Right atrium auricular region (tissue), 2 donors: ENCODE measurements at regions not wholly inside any gene's neighbourhood (a gene's known extent, or its start where the extent isn't known, plus 50 kb on each side); places are given as distances from the start of the nearest gene placed in this dataset.

Experiments
- DNase-seq: peaks from one replicate; pipeline ENCODE4 v3.0.0-alpha.2; 2019; ENCODE audit warnings: low spot score
- H3K27ac ChIP-seq, 2 donors: fragments of 200-600 bp; sonication (generic); 1 replicate in 1 of 2; 2 replicates in 1 of 2; pipeline ENCODE4 v1.5.1; 2016 to 2019
- H3K27me3 ChIP-seq, 2 donors: fragments of 200-600 bp; sonication (generic); one replicate each; pipeline versions ENCODE4 v1.5.1 to v1.6.0; 2017 to 2019
- H3K36me3 ChIP-seq: fragments of 200-600 bp; sonication (generic); one replicate; pipeline ENCODE4 v1.5.1; 2016
- H3K4me1 ChIP-seq, 2 donors: fragments of 200-600 bp; sonication (generic); one replicate each; pipeline versions ENCODE4 v1.5.1 to v1.6.0; 2017 to 2019
- H3K4me3 ChIP-seq, 2 donors: fragments of 200-600 bp; sonication (generic); 1 replicate in 1 of 2; 2 replicates in 1 of 2; pipeline ENCODE4 v1.5.1; 2017 to 2019; ENCODE audit warnings: mild to moderate bottlenecking in 1 of 2, moderate library complexity in 1 of 2
- H3K9me3 ChIP-seq, 2 donors: fragments of 200-600 bp; sonication (generic); one replicate each; pipeline ENCODE4 v1.5.1; 2019
- TF ChIP-seq, protein P1 (sequence below), 2 donors: fragments of 200-600 bp; sonication (generic); IDR thresholded peaks; one replicate each; pipeline ENCODE4 v1.5.1; 2019; ENCODE audit warnings: antibody characterized with exemption in 2 of 2

GRCh38 chr2:18209934-18210639 lies 331.6 kb downstream of the KCNS3 start:
- Histone ChIP-seq H3K27me3 (no peaks in the 10 kb centered on the region), H3K27ac (no peak overlapping the region), H3K4me3 (no peak overlapping the region), H3K4me1 (no peaks in the 10 kb centered on the region), H3K36me3 (no peaks in the 10 kb centered on the region), H3K9me3 (no peaks in the 10 kb centered on the region)
- TF ChIP-seq, protein P1, sequence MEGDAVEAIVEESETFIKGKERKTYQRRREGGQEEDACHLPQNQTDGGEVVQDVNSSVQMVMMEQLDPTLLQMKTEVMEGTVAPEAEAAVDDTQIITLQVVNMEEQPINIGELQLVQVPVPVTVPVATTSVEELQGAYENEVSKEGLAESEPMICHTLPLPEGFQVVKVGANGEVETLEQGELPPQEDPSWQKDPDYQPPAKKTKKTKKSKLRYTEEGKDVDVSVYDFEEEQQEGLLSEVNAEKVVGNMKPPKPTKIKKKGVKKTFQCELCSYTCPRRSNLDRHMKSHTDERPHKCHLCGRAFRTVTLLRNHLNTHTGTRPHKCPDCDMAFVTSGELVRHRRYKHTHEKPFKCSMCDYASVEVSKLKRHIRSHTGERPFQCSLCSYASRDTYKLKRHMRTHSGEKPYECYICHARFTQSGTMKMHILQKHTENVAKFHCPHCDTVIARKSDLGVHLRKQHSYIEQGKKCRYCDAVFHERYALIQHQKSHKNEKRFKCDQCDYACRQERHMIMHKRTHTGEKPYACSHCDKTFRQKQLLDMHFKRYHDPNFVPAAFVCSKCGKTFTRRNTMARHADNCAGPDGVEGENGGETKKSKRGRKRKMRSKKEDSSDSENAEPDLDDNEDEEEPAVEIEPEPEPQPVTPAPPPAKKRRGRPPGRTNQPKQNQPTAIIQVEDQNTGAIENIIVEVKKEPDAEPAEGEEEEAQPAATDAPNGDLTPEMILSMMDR (IDR thresholded peaks at IDR 0.05), result no peak
- no peak for DNase-seq

DNA sequence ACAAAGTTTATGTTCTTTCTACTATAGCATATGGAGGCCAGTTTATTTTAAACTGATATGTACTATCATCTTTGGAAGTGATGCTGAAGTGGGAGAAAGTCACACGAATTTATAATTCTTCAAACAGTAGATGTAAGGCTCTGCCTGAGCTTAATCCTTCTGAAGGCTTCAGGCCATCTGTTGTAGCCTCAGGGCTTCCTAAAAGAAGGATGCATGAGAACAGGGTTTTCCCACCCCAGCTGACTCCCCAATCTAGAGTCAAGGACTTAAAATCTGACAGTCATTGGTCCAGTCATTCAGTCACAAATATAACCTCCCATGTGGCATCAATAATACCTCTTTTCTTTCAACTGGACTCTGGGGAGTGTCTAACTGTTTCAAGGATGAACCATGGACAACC lies 330.5 kb downstream of the KCNS3 start:
- TF ChIP-seq, protein P1 (IDR thresholded peaks at IDR 0.05), result no peak
- no peaks in the 10 kb centered on the region for H3K36me3 ChIP-seq
- H3K27ac ChIP-seq, result no peak overlapping the region
- no peaks in the 10 kb centered on the region for H3K4me1 ChIP-seq
- no peak for DNase-seq
- no peak overlapping the region for H3K4me3 ChIP-seq
- no peaks in the 10 kb centered on the region for H3K27me3 ChIP-seq
- H3K9me3 ChIP-seq, result no peaks in the 10 kb centered on the region

- TF ChIP-seq, protein P1 (IDR thresholded peaks at IDR 0.05), result no peak
- Histone ChIP-seq H3K4me3 (no peak overlapping the region), H3K9me3 (no peaks in the 10 kb centered on the region), H3K4me1 (no peaks in the 10 kb centered on the region), H3K36me3 (no peaks in the 10 kb centered on the region), H3K27me3 (no peaks in the 10 kb centered on the region), H3K27ac (no peak overlapping the region)
- DNase-seq, result no peak
These were observed 322.3 kb downstream of the KCNS3 start for GRCh38 chr2:18200771-18201170.

DNA sequence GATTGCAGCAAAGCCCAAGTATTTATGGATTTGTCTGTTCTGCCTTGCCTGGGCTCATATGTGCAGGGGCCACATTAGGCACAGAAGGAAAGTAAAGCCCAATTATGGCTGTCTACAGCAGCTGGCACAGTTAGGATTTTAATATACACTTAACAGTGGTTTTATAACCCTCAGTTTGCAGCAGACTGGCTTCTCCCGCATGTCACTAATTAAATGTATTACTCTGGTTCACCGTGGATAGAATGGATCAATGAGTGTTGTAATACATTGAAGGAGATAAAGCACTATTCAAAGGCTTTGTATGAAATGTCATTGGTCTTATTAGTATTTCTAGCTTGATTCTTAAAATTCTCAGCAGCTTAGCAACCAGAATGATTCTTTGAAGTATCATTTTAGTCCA lies 320.2 kb downstream of the KCNS3 start:
- Histone ChIP-seq H3K27ac (no peak overlapping the region), H3K4me3 (no peak overlapping the region), H3K9me3 (no peaks in the 10 kb centered on the region), H3K27me3 (no peaks in the 10 kb centered on the region), H3K36me3 (no peaks in the 10 kb centered on the region), H3K4me1 (no peaks in the 10 kb centered on the region)
- DNase-seq, result no peak
- TF ChIP-seq, protein P1 (IDR thresholded peaks at IDR 0.05), result no peak

DNA sequence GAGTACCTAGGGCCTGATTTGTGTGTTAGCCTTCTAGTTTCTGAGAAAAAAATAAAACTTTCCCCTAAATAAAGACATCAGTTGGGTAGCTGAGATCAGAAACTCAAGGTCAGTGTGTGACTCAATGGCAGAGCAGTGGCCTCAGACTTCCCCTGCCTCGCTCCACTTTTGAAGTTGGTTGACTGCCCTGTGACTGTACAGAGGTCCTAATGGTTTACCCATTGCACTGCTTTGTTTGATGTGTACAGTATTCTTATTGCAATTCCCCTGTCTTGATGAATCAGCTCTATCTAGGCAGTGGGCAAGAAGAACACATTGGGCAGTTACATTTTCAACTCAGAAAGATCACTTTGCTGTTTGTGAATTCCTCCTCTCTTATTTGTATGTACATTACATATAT lies 315.7 kb downstream of the KCNS3 start:
- TF ChIP-seq, protein P1 (IDR thresholded peaks at IDR 0.05), result no peak
- H3K4me1 ChIP-seq, result no peaks in the 10 kb centered on the region
- H3K27me3 ChIP-seq, result no peaks in the 10 kb centered on the region
- no peak for DNase-seq
- no peak overlapping the region for H3K4me3 ChIP-seq
- no peaks in the 10 kb centered on the region for H3K36me3 ChIP-seq
- H3K27ac ChIP-seq, result no peak overlapping the region
- H3K9me3 ChIP-seq, result no peaks in the 10 kb centered on the region
